Neural crest cell (in vitro differentiated cells): ENCODE measurements at regions not wholly inside any gene's neighbourhood (a gene's known extent, or its start where the extent isn't known, plus 50 kb on each side); places are given as distances from the start of the nearest gene placed in this dataset.

ENCODE experiments used
- DNase-seq: peaks from one replicate; pipeline ENCODE4 v3.0.0; 2021; ENCODE audit warnings: low read depth, mixed read lengths, low spot score
- H3K27ac Mint-ChIP-seq: one replicate; pipeline ENCODE4 v1.8.0; 2021; ENCODE audit warnings: mild to moderate bottlenecking, mixed read lengths; ENCODE audit not compliant: unreplicated experiment
- H3K27me3 Mint-ChIP-seq: 2 replicates; pipeline ENCODE4 v1.8.0; 2021; ENCODE audit warnings: low read depth, mild to moderate bottlenecking, mixed read lengths
- H3K36me3 Mint-ChIP-seq: 2 replicates; pipeline ENCODE4 v1.8.0; 2021; ENCODE audit warnings: low read depth, mild to moderate bottlenecking, mixed read lengths
- H3K4me1 Mint-ChIP-seq: 2 replicates; pipeline ENCODE4 v1.8.0; 2021; ENCODE audit warnings: mixed read lengths
- H3K4me3 Mint-ChIP-seq: one replicate; pipeline ENCODE4 v1.8.0; 2021; ENCODE audit warnings: mild to moderate bottlenecking, mixed read lengths
- H3K9me3 Mint-ChIP-seq: 2 replicates; pipeline ENCODE4 v1.8.0; 2021; ENCODE audit warnings: mixed read lengths
- CTCF ChIP-seq: fragments of 200-600 bp; sonication (generic); conservative IDR thresholded peaks from 2 replicates; pipeline ENCODE4 v1.5.0; 2021; ENCODE audit warnings: antibody characterized with exemption, mild to moderate bottlenecking

- H3K9me3 Mint-ChIP-seq: peaks cover 2% of the 10 kb centered on the region
- no peak overlapping the region for H3K4me3 Mint-ChIP-seq
- TF ChIP-seq CTCF: no peak
- no peaks in the 10 kb centered on the region for H3K27me3 Mint-ChIP-seq
- no peaks in the 10 kb centered on the region for H3K36me3 Mint-ChIP-seq
- H3K4me1 Mint-ChIP-seq: no peaks in the 10 kb centered on the region
- H3K27ac Mint-ChIP-seq: no peak overlapping the region
- no peak for DNase-seq
Measured at GRCh38 chr9:86741311-86742208, 205.7 kb downstream of the GAS1 start.

- no peak for DNase-seq
- Mint-ChIP-seq H3K4me1 (no peaks in the 10 kb centered on the region), H3K9me3 (no peaks in the 10 kb centered on the region), H3K36me3 (no peaks in the 10 kb centered on the region), H3K27me3 (no peaks in the 10 kb centered on the region), H3K27ac (peak overlapping the region; percentile 64), H3K4me3 (no peak overlapping the region)
- no peak for TF ChIP-seq CTCF
Measured at GRCh38 chr9:86735772-86736458, 211.4 kb downstream of the GAS1 start.

GRCh38 chr9:86734771-86735170 is 212.5 kb downstream of the GAS1 start:
- no peaks in the 10 kb centered on the region for H3K9me3 Mint-ChIP-seq
- no peak overlapping the region for H3K4me3 Mint-ChIP-seq
- H3K27ac Mint-ChIP-seq: no peak overlapping the region
- H3K4me1 Mint-ChIP-seq: no peaks in the 10 kb centered on the region
- no peaks in the 10 kb centered on the region for H3K27me3 Mint-ChIP-seq
- no peak for DNase-seq
- H3K36me3 Mint-ChIP-seq: no peaks in the 10 kb centered on the region
- no peak for TF ChIP-seq CTCF

- no peak overlapping the region for H3K4me3 Mint-ChIP-seq
- H3K27ac Mint-ChIP-seq: no peak overlapping the region
- no peaks in the 10 kb centered on the region for H3K9me3 Mint-ChIP-seq
- TF ChIP-seq CTCF: no peak
- no peaks in the 10 kb centered on the region for H3K36me3 Mint-ChIP-seq
- no peaks in the 10 kb centered on the region for H3K4me1 Mint-ChIP-seq
- H3K27me3 Mint-ChIP-seq: no peaks in the 10 kb centered on the region
- DNase-seq: no peak
Measured at GRCh38 chr9:86733929-86734328, 213.4 kb downstream of the GAS1 start.

- no peaks in the 10 kb centered on the region for H3K27me3 Mint-ChIP-seq
- H3K36me3 Mint-ChIP-seq: no peaks in the 10 kb centered on the region
- no peak for DNase-seq
- H3K27ac Mint-ChIP-seq: no peak overlapping the region
- no peak for TF ChIP-seq CTCF
- H3K9me3 Mint-ChIP-seq: peaks cover 4% of the 10 kb centered on the region
- no peak overlapping the region for H3K4me3 Mint-ChIP-seq
- H3K4me1 Mint-ChIP-seq: no peaks in the 10 kb centered on the region
Measured at GRCh38 chr9:86732514-86733171, 214.7 kb downstream of the GAS1 start.
